HG02678 (cell line): ENCODE measurements at regions not wholly inside any gene's neighbourhood (a gene's known extent, or its start where the extent isn't known, plus 50 kb on each side); places are given as distances from the start of the nearest gene placed in this dataset.
"Not testable (repeated sequence)": the region's sequence is repeated elsewhere in the genome, so short reads cannot be mapped to it uniquely, and the experiment has no call there.

ENCODE experiments used
- ATAC-seq: cut with Tn5 transposase; IDR thresholded peaks from one replicate; pipeline ENCODE4 v1.9.1; 2021; ENCODE audit warnings: mild to moderate bottlenecking, moderate library complexity; ENCODE audit not compliant: unreplicated experiment

DNA sequence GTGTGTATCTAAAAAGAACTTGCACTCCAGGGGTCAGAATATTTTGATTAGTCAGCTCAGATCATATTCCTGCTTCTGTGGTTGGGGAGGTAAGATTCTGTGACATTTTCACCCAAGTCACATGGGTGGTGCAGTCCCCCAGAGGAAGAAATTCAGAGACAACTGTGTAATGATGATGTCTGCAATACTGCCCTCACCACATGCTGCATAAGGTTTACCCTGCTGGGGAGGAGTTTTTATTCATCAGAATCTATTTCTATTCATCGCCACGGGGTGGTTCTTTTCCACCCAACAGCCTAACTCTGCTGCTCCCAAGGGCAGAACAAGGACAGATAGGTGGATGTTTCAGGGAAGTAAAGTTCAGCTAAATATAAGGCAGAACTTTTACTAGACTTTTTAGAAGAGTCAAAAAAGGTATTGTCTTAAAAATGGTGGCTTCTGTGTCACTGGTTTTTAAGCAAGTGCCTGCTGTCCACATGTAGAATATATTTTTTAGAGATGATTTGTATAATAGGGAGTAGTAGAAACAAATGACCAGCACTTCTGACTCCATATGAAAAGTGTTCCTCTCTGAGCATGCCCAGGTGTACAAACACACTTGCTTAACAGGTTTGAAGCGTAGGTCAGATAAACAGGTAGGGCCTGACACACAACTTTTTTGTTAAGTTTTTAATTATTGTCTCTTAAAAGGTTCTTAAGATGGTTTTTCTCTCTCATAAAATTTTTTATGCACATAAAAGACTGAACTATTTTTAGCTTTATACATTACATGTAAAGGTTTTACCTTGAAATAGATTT is 352.7 kb downstream of the LRRC70 start:
- ATAC-seq, result no peak

DNA sequence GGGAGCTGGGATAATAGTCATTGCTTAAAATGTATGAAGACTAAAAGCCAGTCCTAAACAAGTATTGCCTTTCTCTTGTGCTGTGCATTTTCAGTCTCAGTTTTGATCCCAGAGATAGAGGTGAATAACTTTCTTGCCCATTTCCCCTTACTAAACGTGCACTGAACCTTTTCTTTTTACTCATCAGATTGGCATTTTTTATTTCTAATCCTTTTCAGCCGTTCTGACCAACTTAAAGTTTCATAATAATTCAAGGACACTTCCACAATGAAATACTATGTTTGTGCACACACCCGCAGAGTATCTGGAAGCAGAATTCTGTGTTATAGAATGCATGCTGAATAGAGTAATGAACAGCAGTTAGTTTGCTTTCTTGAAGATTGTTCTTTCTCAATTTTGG is 343.6 kb downstream of the LRRC70 start:
- no peak for ATAC-seq

DNA sequence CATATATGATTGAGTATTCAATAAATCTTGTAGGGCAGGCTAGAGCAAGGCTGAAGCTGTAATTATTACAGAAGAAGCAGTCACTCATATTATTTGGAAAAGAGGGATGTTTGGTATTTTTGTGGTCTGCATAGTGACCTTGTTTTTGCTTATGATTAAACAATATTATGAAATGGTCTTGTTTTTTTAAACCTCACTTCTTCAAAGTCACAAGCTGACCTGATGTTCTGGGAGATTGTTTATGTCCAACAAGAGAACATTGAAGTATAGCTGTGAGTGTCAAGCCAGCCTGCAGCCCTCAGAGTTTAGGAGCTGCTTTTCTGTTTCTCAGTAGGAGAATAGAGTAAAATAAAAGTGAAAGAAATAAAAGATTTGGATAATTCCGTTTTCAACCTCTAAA is 342.2 kb downstream of the LRRC70 start:
- ATAC-seq, result no peak

DNA sequence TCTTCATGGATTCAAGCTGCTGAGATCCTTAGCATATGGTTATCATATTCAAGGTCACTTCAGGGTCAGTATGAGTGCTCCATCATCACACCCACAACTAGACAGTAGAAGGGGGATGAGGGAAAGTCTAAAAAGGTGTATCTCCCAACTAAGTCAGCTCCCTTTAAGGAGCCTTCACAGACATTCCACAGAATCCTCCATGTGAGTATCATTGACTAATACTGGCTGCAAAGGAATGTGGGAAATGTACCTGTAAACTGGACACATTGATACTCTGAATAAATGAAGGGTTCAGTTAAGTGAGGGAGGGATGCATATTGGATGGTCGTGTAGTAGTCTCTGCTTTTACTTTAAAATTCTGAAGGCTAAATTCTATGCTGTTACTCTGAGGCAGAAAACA is 330.7 kb downstream of the LRRC70 start:
- no peak for ATAC-seq

DNA sequence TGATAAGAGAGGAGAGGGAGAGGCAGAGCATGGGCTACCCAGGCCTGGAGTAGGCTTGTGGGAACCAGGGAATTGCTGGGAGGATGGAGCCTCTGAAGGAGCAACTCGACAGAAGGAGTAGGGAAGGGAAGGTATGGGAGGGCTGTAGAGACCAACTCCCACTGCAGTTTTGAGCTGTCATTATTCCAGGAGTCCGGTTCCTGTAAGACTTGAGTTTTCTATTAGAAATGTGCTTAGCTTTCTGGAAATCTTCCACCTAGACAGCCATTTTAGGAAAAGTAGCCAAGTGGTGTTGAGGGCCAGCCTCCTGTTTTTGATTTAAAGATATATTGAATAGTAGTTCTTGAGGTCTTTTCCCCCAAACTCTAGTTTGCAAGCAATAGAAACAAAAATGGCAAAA is 323.5 kb downstream of the LRRC70 start:
- ATAC-seq, result no peak

DNA sequence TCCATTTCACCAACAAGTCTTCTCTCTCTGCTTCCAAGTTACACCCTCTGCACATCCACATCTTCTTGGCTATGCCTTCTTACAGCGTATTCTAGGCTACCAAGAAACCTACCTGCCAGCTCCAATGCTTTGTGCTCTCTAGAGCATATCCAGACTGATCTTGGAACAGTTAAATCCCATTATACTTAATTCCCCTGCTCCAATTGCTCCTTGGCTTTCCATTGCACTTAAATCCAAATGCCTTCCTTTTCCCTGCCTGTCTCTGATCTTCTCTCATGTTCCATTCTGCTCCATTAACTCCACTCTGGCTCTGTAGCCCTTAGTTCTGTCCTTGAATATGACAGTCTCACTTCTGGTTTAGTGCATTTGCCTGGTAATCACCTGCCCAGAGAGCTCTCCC is 322.4 kb downstream of the LRRC70 start:
- no peak for ATAC-seq

DNA sequence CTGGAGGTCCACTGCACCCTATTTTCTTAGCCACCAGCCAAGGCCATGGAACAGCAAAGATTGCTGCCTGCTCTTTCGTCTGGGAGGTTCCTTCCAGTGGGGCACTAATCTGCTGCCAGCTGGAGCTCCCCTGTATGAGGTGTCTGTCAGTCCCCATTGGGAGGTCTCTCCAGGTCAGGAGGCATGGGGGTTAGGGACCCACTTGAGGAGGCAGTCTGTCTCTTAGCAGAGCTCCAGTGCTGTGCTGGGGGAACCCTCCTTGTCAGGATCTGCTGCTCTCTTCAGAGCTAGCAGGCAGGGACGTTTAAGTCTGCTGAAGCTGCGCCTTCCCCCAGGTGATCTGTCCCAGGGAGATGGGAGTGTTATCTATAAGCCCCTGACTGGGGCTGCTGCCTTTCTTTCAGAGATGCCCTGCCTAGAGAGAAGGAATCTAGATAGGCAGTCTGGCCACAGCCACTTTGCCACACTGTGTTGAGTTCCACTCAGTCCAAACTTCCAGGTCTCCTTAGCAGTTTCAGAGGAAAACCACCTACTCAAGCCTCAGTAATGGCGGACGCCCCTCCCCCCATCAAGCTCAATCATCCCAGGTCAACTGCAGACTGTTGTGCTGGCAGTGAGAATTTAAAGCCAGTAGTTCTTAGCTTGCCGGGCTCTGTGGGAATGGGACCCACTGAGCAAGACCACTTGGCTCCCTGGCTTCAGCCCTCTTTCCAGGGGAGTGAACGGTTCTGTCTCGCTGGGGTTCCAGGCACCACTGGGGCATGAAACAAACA is 317.7 kb downstream of the LRRC70 start:
- no peak for ATAC-seq

DNA sequence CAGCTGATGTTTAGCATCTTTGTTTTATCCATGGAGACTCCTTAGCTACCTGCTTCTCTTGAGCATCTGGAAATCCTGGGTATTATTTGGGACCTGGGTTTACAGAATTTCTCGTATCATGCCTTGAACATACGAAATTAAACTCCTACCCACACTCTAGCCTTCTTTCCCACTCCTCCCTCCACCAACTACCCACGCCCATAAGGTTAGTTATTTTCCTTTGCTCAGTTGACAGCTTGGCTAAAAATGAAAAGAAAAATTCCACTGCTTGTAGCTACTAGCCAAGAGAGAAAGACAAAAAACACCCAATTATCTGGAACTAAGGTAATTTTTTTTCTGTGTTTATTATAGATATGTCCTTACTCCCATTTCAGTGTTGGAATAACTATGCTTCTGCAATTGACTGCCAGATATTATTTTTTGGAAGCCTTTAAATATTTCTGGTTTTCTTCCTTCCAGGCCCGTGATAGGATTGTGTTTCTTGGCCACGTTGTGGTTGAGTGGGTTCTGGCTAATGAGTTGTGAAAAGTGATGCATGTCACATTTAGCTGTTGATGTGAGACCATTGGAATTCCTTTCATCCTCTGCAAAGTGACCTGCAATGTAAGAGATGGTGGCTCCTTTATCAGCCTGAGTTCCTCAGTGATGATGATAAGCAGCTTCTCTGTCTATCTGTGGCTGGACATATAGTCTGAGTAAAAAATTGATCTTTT is 308.1 kb downstream of the LRRC70 start:
- ATAC-seq, result no peak

DNA sequence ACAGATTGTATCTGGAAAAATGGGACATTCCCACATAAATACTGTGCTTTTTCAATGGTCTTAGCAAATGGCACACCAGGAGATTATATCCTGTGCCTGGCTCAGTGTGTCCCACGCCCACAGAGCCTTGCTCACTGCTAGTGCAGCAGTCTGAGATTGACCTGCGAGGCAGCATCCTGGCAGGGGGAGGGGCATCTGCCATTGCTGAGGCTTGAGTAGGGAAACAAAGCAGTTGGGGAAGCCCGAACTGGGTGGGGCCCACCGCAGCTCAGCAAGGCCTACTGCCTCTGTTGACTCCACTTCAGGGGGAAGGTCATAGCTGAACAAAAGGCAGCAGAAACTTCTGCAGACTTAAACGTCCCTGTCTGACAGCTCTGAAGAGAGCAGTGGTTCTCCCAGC is 258.7 kb downstream of the LRRC70 start:
- not testable (repeated sequence) for ATAC-seq

DNA sequence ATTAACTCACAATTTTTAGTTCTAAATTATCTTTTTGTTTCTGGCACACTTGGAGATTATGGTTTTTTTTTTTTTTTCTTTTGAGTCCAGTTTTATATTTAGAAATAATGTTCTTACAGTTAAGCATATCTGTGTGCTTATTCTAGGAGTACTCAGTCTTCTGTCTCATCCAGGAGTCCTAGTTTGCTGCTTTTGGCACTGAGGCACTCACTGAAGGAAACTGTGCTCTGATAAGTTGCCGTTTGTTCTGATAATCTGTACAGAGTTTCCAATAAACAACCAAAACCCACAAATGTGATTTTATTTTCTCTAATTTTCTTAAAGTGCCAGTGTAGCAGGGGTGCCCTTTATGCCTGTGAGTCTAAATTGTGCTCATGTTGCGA is 251.0 kb downstream of the LRRC70 start:
- ATAC-seq, result no peak

DNA sequence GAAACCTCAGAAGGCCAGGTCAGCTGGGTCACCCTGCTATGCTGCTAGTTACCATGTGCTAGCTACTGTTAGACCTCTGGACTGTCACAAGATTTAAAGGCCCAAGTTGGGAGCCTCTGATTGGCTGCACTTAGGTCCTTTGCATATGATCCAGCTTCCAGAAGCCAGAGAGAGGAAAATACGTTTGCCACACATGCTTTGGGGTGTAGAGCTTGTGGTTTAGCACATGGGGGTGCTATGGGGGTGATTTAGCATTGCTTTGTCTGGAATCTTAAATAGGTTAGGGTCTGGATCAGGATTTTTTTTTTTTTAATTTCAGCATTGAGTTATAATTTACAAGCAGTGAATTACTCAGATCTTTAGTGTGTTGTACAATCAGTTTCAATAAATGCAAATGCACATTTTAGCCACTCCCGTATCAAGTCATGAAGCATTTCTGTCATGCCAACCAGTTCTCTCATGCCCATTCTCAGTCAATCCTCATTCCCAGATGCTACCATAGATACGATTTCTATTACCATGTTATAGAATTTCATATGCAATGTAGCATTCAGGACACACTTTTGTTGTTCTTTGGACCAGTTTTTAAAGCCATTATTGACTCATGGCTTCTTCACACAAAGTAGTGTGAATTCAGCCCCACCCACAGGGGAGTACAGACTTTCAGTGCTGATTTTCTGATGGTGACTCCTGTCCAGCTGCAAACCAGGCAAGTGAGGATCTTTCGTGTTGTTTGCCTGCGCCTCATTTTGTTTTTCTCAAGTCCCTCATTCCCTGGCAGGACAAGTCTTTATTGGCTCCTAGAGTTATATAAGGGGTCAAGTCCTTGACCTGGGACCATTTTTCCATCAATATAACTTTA is 250.4 kb downstream of the LRRC70 start:
- no peak for ATAC-seq

DNA sequence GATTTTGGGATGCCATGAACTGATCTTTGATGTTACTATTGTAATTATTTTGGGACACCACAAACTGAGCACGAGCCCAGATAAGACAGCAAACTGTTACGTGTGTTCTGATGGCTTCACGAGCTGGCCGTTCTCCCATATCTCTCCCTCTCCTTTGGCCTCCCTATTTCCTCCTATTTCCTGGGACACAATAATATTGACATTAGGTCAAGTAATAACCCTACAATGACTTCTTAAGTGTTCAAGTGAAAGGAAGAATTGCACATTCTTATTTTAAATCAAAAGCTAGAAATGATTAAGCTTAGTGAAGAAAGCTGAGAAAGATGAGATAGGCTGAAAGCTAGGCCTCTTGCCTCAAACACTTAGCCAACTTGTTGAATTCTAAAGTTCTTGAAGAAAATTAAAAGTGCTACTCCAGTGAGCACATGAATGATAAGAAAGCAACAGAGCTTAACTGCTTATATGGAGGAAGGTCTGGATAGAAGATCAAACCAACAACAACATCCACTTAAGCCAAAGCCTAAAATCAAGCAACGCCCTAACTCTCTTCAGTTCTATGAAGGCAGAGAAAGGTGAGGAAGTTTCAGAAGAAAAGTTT is 247.1 kb downstream of the LRRC70 start:
- ATAC-seq, result no peak

DNA sequence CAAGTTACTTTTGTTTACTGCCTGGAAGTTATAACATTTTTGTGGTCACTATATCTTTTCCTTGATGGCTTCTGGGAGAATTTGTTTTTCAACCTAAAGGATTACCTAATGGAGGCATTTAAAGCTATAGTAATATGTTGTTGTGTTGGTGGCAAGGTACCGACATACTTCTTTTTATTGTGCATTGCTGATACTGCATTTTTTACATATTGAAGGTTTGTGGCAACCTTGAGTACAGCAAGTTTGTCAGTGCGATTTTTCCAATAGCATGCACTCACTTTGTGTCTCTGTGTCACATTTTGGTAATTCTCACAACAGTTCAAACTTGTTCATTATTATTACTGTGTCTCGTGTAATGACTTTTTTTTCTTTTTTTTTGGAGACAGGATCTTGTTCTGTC is 246.3 kb downstream of the LRRC70 start:
- ATAC-seq, result no peak

DNA sequence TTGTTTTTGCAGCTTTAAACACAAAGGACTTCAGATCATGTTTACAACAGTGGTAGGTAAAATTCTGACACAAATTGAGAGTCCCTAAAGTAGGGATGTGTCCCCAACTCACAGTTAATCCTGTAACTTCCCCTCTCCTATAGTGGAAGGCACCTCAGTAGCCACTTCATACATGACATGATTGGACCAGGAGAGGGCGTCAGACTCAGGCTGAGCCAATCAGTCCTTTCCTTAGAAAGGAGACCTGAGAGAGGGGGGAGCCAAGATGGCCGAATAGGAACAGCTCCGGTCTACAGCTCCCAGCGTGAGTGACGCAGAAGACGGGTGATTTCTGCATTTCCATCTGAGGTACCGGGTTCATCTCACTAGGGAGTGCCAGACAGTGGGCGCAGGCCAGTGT is 238.4 kb downstream of the LRRC70 start:
- not testable (repeated sequence) for ATAC-seq

DNA sequence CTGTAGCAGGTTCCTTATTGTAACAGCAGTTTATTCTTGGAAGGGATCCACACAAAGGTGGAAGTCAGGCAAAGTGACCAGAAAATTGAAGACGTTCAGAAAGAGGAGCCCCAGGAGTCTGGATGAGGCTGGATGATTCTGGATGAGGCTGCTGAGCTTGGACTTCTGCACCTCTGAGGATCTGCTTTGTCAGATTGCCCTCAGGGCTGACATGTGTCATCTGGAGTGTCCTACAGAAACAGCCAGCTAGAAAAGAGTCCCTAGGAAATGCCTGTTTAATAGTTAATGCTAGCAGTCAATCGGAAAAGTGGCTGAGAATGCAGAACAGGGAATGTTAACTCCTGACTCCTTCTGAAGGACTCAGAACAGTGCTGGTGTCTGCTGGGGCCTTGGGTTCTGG is 236.4 kb downstream of the LRRC70 start:
- ATAC-seq, result no peak

DNA sequence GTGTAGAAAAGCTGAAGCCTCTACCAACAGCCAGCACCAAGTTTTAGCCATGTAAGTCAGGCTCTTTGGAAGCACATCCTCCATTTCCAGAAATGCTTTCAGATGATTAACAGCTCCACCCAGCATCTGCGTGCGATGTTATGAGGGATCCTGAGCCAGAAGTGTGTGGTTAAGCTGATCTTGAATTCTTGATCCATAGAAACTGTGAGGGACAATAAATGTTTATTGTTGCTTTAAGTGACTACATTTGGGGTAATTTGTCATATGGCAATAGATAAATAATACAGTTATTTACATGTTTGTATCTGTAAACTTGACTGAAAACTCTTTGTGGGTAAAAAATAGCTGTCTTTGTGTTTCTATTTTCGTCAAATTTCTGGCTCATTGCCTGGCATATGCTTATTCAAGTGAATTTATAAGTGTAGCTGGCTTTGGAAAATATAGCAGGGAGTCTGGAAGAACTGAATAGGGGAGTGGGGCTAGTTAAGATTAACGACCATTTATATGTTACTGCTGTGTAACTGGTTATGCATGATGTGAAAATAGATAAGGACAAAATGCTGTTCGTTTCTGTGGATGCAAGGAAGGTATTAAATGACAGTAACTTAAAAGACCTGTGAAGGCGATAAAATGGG is 234.1 kb downstream of the LRRC70 start:
- ATAC-seq, result no peak

DNA sequence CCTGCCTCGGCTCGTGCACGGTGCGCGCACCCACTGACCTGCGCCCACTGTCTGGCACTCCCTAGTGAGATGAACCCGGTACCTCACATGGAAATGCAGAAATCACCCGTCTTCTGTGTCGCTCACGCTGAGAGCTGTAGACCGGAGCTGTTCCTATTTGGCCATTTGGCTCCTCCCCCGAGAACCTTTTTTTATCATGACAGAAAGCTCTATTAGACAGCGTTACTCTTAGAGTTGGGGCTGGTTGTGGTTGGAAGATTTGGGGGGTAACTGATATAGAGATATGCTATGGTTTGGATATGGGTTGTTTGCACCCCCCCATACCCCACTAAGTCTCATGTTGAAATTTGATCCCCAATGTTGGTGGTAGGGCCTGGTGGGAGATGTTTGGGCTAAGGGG is 226.2 kb downstream of the LRRC70 start:
- not testable (repeated sequence) for ATAC-seq

DNA sequence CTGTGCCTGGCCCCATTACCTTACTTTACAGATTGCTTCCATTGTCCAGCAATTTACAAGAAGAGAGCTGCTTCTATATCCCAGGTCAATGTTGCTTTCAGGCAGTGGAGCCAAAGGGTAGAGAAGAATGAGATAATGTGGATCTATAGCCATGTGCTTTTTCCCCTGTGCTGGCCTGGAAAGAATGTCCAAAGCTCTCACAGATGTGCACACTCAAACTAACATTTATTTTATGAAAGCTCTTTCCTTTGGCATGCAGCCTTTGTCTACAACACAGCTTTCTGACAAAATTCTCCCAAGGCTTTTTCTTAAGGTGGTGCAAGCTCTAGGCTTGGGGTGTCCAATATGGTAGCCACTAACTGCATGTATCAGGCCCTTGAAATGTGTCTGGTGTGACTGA is 217.3 kb downstream of the LRRC70 start:
- no peak for ATAC-seq

DNA sequence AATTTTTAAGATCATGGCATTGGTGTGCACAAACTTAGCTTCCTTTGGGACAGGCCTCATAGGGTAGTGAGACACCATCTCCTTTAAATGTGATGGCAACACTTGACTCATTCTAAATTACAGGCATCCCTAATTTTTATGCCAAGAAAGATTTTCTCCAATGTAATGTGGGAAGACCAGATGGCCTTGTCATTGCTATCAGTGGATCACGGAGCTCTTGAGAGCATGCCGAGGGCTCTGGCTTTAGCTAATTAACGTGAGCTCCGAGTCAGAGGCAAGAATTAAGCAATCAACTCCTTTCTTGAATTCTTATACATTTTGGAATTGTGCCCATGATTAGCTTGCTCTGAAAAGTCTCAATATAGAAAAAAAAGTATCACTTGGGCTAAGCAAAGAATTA is 215.8 kb downstream of the LRRC70 start:
- ATAC-seq, result no peak

DNA sequence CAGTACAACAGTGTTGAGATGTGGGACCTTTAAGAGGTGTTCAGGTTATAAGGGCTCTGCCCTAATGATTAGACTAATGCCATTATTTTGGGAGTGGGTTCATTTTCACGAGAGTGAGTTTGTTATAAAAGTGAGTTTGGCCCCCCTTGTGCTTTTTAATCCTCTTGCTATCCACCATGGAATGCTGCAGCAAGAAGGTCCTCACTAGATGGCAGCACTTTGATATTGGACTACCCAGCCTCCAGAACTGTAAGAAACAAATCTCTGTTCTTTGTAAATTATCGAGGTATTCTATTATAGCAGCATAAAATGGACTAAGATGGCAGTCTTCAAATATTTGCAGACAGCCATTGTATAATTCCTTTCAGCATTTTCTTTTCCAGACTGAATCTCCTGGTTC is 212.4 kb downstream of the LRRC70 start:
- no peak for ATAC-seq
